HCT116 (cell line): ENCODE measurements at regions not wholly inside any gene's neighbourhood (a gene's known extent, or its start where the extent isn't known, plus 50 kb on each side); places are given as distances from the start of the nearest gene placed in this dataset.

Experiments
- ATAC-seq: fragments of 200-7000 bp; cut with Tn5 transposase; 2 replicates; pipeline ENCODE4 v1.9.1; 2020; ENCODE audit warnings: mild to moderate bottlenecking, moderate library complexity
- BruUV-seq: library from RNA; stranded (reverse); fragments of 400-500 nt; replicated peaks from 2 replicates; lab custom pipeline; 2021; lab: Mats Ljungman, UMichigan
- CTCF ChIA-PET: fragments of 300-600 bp; sonication (Branson Sonifier 250); formaldehyde crosslinking; loops from one replicate; lab custom pipeline; 2021; ENCODE audit warnings: antibody characterized with exemption; lab: Charles Lee
- POLR2A ChIA-PET: fragments of 300-600, 350-600 bp; sonication (Branson Sonifier 250); formaldehyde crosslinking; loops from one replicate; lab custom pipeline; 2021; ENCODE audit warnings: antibody characterized with exemption; lab: Charles Lee
- RAD21 ChIA-PET, 2 experiments: fragments of 300-600 bp; sonication (Branson Sonifier 250); formaldehyde crosslinking; loops; one replicate each; lab custom pipeline; 2023; ENCODE audit warnings: low total read pairs in 2 of 2; ENCODE audit not compliant: uncharacterized antibody in 2 of 2, unreplicated experiment in 2 of 2, low non-redundant PET in 1 of 2; lab: Charles Lee
- DNase-seq: peaks from one replicate; pipeline ENCODE4 v3.0.0-alpha.2; 2010; ENCODE audit warnings: low read depth, low spot score
- H2AFZ ChIP-seq: fragments of 200-600 bp; shearing (Covaris generic), sonication (generic); 2 replicates; pipeline ENCODE4 v1.6.1; 2017; ENCODE audit warnings: low read depth, mixed run types, mixed read lengths, antibody characterized with exemption, low read length; ENCODE audit not compliant: poor library complexity, severe bottlenecking
- H3K27ac ChIP-seq: 2 replicates; pipeline ENCODE4 v1.5.1; 2012; ENCODE audit warnings: low read depth, low read length
- H3K27me3 ChIP-seq: fragments of 200-600 bp; sonication (generic); 2 replicates; pipeline ENCODE4 v1.6.1; 2016; ENCODE audit warnings: mixed run types, low read length, mixed read lengths; ENCODE audit not compliant: insufficient read depth
- H3K36me3 ChIP-seq, 2 experiments: fragments of 200-500 bp in 1 of 2; fragments of 200-600 bp in 1 of 2; sonication (Bioruptor generic) in 1 of 2; sonication (generic) in 1 of 2; 2 replicates each; pipeline versions ENCODE4 v1.5.1 to v1.6.1; 2014 to 2016; ENCODE audit warnings: low read length in 2 of 2, inconsistent platforms in 1 of 2, mixed read lengths in 1 of 2, mixed run types in 1 of 2; ENCODE audit not compliant: insufficient read depth in 2 of 2, control insufficient read depth in 1 of 2
- H3K4me1 ChIP-seq, 2 experiments: fragments of 200-600 bp in 1 of 2; sonication (generic) in 1 of 2; 2 replicates each; pipeline versions ENCODE4 v1.5.1 to v1.6.1; 2012 to 2017; ENCODE audit warnings: low read length in 2 of 2, inconsistent platforms in 1 of 2, mild to moderate bottlenecking in 1 of 2, mixed read lengths in 1 of 2, mixed run types in 1 of 2, moderate library complexity in 1 of 2; ENCODE audit not compliant: insufficient read depth in 2 of 2, control insufficient read depth in 1 of 2
- H3K4me2 ChIP-seq: fragments of 200-600 bp; sonication (generic); 2 replicates; pipeline ENCODE4 v1.6.1; 2017; ENCODE audit warnings: mixed run types, low read length, mixed read lengths
- H3K4me3 ChIP-seq, 2 experiments: fragments of 200-600 bp in 1 of 2; sonication (generic) in 1 of 2; replicated peaks in 1 of 2; 2 replicates each; pipeline ENCODE4 v1.5.1; 2011 to 2016; ENCODE audit warnings: low read length in 2 of 2, control low read depth in 1 of 2, low read depth in 1 of 2, mild to moderate bottlenecking in 1 of 2, mixed read lengths in 1 of 2, mixed run types in 1 of 2
- H3K79me2 ChIP-seq: fragments of 200-600 bp; sonication (generic); 2 replicates; pipeline ENCODE4 v1.6.1; 2017; ENCODE audit warnings: mild to moderate bottlenecking, mixed run types, low read length, moderate library complexity, mixed read lengths; ENCODE audit not compliant: insufficient read depth
- H3K9ac ChIP-seq: fragments of 200-600 bp; sonication (generic); 2 replicates; pipeline ENCODE4 v1.6.1; 2016; ENCODE audit warnings: low read length, mixed read lengths
- H3K9me2 ChIP-seq: fragments of 200-600 bp; sonication (generic), shearing (Covaris generic); 2 replicates; pipeline ENCODE4 v1.6.1; 2017; ENCODE audit warnings: mixed run types, mild to moderate bottlenecking, moderate library complexity; ENCODE audit not compliant: insufficient read depth
- H3K9me3 ChIP-seq, 2 experiments: fragments of 200-500 bp in 1 of 2; fragments of 200-600 bp in 1 of 2; sonication (Bioruptor generic) in 1 of 2; sonication (generic) in 1 of 2; 2 replicates each; pipeline ENCODE4 v1.6.1; 2014 to 2017; ENCODE audit warnings: low read length in 2 of 2, mixed read lengths in 2 of 2, inconsistent platforms in 1 of 2, low read depth in 1 of 2, mild to moderate bottlenecking in 1 of 2, mixed run types in 1 of 2, moderate library complexity in 1 of 2; ENCODE audit not compliant: control insufficient read depth in 1 of 2, insufficient read depth in 1 of 2
- H4K20me1 ChIP-seq: fragments of 200-600 bp; sonication (generic), shearing (Covaris generic); 2 replicates; pipeline ENCODE4 v1.6.1; 2017; ENCODE audit warnings: mixed run types, mild to moderate bottlenecking, moderate library complexity; ENCODE audit not compliant: insufficient read depth
- ELF1 ChIP-seq: IDR thresholded peaks from 2 replicates; pipeline ENCODE4 v1.6.1; 2012; ENCODE audit warnings: low read depth, borderline replicate concordance
- EZH2 ChIP-seq: fragments of 200-600 bp; sonication (generic); IDR thresholded peaks from 2 replicates; pipeline ENCODE4 v1.6.1; 2017; ENCODE audit warnings: antibody characterized with exemption, mixed run types
- EZH2phosphoT487 ChIP-seq: fragments of 200-600 bp; IDR thresholded peaks from 2 replicates; pipeline ENCODE4 v1.6.1; 2018; ENCODE audit warnings: antibody characterized with exemption, borderline replicate concordance
- FOSL1 ChIP-seq: IDR thresholded peaks from 2 replicates; pipeline ENCODE4 v1.6.1; 2012; ENCODE audit warnings: low read depth
- POLR2AphosphoS5 ChIP-seq: IDR thresholded peaks from 2 replicates; pipeline ENCODE4 v1.6.1; 2011; ENCODE audit warnings: mild to moderate bottlenecking, low read depth, low read length, moderate library complexity
- RAD21 ChIP-seq: IDR thresholded peaks from 2 replicates; pipeline ENCODE4 v1.6.1; 2012; ENCODE audit warnings: low read depth, mild to moderate bottlenecking
- SIN3A ChIP-seq: IDR thresholded peaks from 2 replicates; pipeline ENCODE4 v1.6.1; 2012; ENCODE audit warnings: low read depth
- SP1 ChIP-seq: IDR thresholded peaks from 2 replicates; pipeline ENCODE4 v1.6.1; 2012; ENCODE audit warnings: low read depth
- SRF ChIP-seq: IDR thresholded peaks from 2 replicates; pipeline ENCODE4 v1.6.1; 2012; ENCODE audit warnings: low read depth
- TCF7L2 ChIP-seq: IDR thresholded peaks from 2 replicates; pipeline ENCODE4 v1.7.0; 2011; ENCODE audit warnings: borderline replicate concordance, inconsistent platforms; ENCODE audit not compliant: insufficient read depth, insufficient read length; ENCODE audit errors: extremely low read depth
- YY1 ChIP-seq: IDR thresholded peaks from 2 replicates; pipeline ENCODE4 v1.6.1; 2011; ENCODE audit warnings: low read length, low read depth, moderate library complexity, mild to moderate bottlenecking; ENCODE audit not compliant: insufficient replicate concordance; ENCODE audit errors: extremely low read depth
- ZFX ChIP-seq: fragments of 450-650 bp; IDR thresholded peaks from 2 replicates; pipeline ENCODE4 v1.6.1; 2017
- ZNF274 ChIP-seq: fragments of 200-500 bp; sonication (Bioruptor generic); IDR thresholded peaks from 2 replicates; pipeline ENCODE4 v1.6.1; 2014; ENCODE audit warnings: mild to moderate bottlenecking, low read depth, low read length, inconsistent platforms
- intact Hi-C: fragments of 100-400 bp; cut with micrococcal nuclease; formaldehyde crosslinking; loops from 2 replicates; pipeline ENCODE4 v1.10.0; 2022
- TF ChIP-seq, protein P1 (sequence below), 3 experiments: fragments of 200-600 bp in 1 of 3; sonication (generic) in 1 of 3; IDR thresholded peaks in 2 of 3; conservative IDR thresholded peaks in 1 of 3; 2 replicates each; pipeline ENCODE4 v1.5.1; 2012 to 2017; ENCODE audit warnings: low read depth in 2 of 3, low read length in 2 of 3, antibody characterized with exemption in 1 of 3, borderline replicate concordance in 1 of 3, control low read depth in 1 of 3, mild to moderate bottlenecking in 1 of 3, mixed read lengths in 1 of 3, mixed run types in 1 of 3, moderate library complexity in 1 of 3; ENCODE audit not compliant: insufficient read depth in 1 of 3
- TF ChIP-seq, protein P2 (sequence below): IDR thresholded peaks from 2 replicates; pipeline ENCODE4 v1.6.1; 2012
- TF ChIP-seq, protein P3 (sequence below): IDR thresholded peaks from 2 replicates; pipeline ENCODE4 v1.6.1; 2011; ENCODE audit warnings: mild to moderate bottlenecking, low read length, moderate library complexity; ENCODE audit not compliant: insufficient replicate concordance; ENCODE audit errors: extremely low read depth
- TF ChIP-seq, protein P4 (sequence below): IDR thresholded peaks from 2 replicates; pipeline ENCODE4 v1.6.1; 2012

DNA sequence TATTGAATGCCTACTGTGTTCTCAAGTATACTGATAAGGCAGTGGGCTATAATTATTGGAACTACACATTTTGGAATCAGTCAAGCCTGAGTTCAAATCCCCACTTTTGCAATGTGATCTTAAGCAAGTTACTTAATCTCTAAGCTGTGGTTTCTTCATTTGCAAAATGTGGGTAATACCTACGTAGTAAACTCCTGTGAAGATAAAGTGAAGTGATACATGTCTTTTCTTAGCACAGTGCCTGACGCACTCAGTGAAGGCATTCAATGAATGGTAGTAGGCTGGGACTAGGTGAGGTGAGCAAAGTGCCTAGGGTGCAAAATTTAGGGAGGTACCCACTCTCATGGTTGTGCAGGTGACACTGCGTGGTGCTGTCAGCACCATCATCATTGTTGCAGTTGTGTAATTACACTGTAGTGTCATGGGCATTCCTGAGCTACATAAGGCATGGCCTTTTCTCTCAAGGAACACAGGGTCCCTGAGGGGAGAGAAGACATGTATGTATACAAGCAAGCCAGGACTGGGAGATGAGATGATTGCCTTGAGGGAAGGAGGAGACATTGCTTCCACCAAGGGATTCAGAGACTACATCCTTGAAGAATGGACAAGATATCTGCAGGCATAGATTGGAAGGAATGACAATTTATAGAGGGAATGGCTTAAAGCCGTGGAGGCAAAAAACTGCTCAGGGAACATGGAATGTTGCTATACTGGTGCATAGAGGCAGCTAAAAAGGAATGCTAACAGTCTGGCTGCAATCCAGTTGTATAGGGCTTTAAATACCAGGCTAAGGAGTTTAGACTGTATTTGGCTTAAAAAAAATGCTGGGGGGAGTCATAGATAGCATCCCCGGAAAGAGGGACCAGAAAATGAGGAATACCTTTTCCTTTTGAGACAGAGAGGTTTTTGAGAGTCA lies 129.2 kb upstream of the ARHGAP5 start:
- DNase-seq = no peak
- intact Hi-C loops = no loop called here
- ATAC-seq = no peak
- Histone ChIP-seq H3K27ac (no peak overlapping the region), H2AFZ (no peak overlapping the region)
- TF ChIP-seq SRF (no peak), RAD21 (no peak), POLR2AphosphoS5 (no peak), SP1 (no peak), ZNF274 (no peak), YY1 (no peak), TCF7L2 (no peak), FOSL1 (no peak), SIN3A (no peak), EZH2phosphoT487 (no peak), ZFX (no peak), ELF1 (no peak), EZH2 (no peak)
- TF ChIP-seq, protein P1, sequence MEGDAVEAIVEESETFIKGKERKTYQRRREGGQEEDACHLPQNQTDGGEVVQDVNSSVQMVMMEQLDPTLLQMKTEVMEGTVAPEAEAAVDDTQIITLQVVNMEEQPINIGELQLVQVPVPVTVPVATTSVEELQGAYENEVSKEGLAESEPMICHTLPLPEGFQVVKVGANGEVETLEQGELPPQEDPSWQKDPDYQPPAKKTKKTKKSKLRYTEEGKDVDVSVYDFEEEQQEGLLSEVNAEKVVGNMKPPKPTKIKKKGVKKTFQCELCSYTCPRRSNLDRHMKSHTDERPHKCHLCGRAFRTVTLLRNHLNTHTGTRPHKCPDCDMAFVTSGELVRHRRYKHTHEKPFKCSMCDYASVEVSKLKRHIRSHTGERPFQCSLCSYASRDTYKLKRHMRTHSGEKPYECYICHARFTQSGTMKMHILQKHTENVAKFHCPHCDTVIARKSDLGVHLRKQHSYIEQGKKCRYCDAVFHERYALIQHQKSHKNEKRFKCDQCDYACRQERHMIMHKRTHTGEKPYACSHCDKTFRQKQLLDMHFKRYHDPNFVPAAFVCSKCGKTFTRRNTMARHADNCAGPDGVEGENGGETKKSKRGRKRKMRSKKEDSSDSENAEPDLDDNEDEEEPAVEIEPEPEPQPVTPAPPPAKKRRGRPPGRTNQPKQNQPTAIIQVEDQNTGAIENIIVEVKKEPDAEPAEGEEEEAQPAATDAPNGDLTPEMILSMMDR (IDR thresholded peaks at IDR 0.05 in 2 of 3, conservative IDR thresholded peaks at IDR 0.05 in 1 of 3; ENCODE audit: borderline replicate concordance in 1 of 3, insufficient read depth in 1 of 3, low read depth in 2 of 3, low read length in 2 of 3) = no peak
- TF ChIP-seq, protein P2, sequence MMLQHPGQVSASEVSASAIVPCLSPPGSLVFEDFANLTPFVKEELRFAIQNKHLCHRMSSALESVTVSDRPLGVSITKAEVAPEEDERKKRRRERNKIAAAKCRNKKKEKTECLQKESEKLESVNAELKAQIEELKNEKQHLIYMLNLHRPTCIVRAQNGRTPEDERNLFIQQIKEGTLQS = no peak
- TF ChIP-seq, protein P3, sequence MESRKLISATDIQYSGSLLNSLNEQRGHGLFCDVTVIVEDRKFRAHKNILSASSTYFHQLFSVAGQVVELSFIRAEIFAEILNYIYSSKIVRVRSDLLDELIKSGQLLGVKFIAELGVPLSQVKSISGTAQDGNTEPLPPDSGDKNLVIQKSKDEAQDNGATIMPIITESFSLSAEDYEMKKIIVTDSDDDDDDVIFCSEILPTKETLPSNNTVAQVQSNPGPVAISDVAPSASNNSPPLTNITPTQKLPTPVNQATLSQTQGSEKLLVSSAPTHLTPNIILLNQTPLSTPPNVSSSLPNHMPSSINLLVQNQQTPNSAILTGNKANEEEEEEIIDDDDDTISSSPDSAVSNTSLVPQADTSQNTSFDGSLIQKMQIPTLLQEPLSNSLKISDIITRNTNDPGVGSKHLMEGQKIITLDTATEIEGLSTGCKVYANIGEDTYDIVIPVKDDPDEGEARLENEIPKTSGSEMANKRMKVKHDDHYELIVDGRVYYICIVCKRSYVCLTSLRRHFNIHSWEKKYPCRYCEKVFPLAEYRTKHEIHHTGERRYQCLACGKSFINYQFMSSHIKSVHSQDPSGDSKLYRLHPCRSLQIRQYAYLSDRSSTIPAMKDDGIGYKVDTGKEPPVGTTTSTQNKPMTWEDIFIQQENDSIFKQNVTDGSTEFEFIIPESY = no peak
- TF ChIP-seq, protein P4, sequence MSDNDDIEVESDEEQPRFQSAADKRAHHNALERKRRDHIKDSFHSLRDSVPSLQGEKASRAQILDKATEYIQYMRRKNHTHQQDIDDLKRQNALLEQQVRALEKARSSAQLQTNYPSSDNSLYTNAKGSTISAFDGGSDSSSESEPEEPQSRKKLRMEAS = no peak
- TF ChIP-seq, all 23 proteins: peak for 0
- Histone ChIP-seq H3K4me1 (peaks cover 39 to 67% of the 10 kb centered on the region in 2 experiments), H3K9ac (no peak overlapping the region), H3K4me2 (no peak overlapping the region), H3K9me3 (no peaks in the 10 kb centered on the region), H3K27me3 (no peaks in the 10 kb centered on the region), H3K36me3 (no peaks in the 10 kb centered on the region), H3K9me2 (no peaks in the 10 kb centered on the region), H3K4me3 (no peak overlapping the region), H3K79me2 (no peaks in the 10 kb centered on the region), H4K20me1 (no peaks in the 10 kb centered on the region)
- ChIA-PET CTCF (no interaction called here), POLR2A (no interaction called here), RAD21 (no interaction called here)
- no TSS peak for BruUV-seq
